HAP-1 (cell line): ENCODE measurements at regions not wholly inside any gene's neighbourhood (a gene's known extent, or its start where the extent isn't known, plus 50 kb on each side); places are given as distances from the start of the nearest gene placed in this dataset.

Experiments used
- DNase-seq, 2 experiments: peaks; one replicate each; pipeline ENCODE4 v3.0.0-alpha.2; 2016 to 2020; ENCODE audit warnings: low spot score in 2 of 2
- H3K27me3 ChIP-seq: fragments of 250-450 bp; sonication (Bioruptor Pico); 2 replicates; pipeline ENCODE4 v1.5.1; 2020; ENCODE audit warnings: low read depth, mild to moderate bottlenecking, moderate library complexity
- H3K36me3 ChIP-seq: fragments of 250-450 bp; sonication (Bioruptor Pico); replicated peaks from 2 replicates; pipeline ENCODE4 v1.5.1; 2020; ENCODE audit warnings: mild to moderate bottlenecking
- H3K4me1 ChIP-seq: fragments of 250-450 bp; sonication (Bioruptor Pico); 2 replicates; pipeline ENCODE4 v1.5.1; 2020; ENCODE audit warnings: mild to moderate bottlenecking
- H3K4me3 ChIP-seq: fragments of 250-450 bp; sonication (Bioruptor Pico); 2 replicates; pipeline ENCODE4 v1.5.1; 2020; ENCODE audit warnings: mild to moderate bottlenecking, moderate library complexity
- H3K9me3 ChIP-seq: fragments of 250-450 bp; sonication (Bioruptor Pico); 2 replicates; pipeline ENCODE4 v1.5.1; 2020; ENCODE audit warnings: mild to moderate bottlenecking, moderate library complexity
- in situ Hi-C: fragments of 300-500 bp; cut with MboI; formaldehyde crosslinking; loops from 3 replicates; pipeline ENCODE4 v1.14.3; 2020; ENCODE audit warnings: low sequenced_read_pairs, inconsistent platforms, mixed read lengths

DNA sequence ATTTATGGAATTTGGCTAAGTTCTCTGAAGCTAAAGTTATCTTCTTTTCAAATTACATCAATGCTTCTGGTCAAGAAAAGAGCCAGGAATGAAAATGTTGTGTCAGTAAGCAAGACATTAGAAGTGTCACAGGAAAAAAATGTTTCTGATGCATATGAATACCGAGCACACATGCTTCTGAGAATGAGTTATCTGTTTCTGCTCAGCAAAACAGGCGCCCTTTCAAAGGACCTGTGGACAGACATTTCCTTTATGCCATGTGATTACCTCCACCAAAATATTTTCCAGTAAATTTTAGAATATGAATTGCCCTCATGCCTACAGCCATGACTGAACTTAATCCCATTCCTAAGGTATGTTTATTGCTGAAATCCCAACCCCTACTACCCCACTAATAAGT is 55.4 kb upstream of the RNF180 start:
- Histone ChIP-seq H3K27me3 (no peaks in the 10 kb centered on the region), H3K9me3 (no peaks in the 10 kb centered on the region), H3K4me1 (no peaks in the 10 kb centered on the region), H3K4me3 (no peak overlapping the region), H3K36me3 (no peaks in the 10 kb centered on the region)
- no peak for DNase-seq
- in situ Hi-C loops: no loop called here

DNA sequence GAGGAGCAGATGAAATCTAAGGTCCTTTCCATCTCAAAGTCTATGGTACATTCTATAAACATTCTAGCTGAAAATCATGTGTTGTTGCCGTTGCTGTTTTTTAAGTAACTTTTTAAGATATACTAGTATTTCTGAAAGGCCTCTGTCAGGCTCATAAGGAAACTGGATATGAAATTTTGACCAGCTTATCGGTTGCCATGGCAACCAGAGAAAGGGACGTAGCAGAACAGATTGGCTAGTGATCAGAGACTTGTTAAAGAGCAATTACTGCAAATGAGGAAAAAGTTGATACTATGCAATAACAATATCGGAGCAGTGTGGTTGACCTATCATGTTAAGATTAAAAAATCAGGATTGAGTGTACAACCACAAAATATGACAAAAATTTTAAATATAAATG is 57.0 kb upstream of the RNF180 start:
- in situ Hi-C loops: no loop called here
- H3K36me3 ChIP-seq: no peaks in the 10 kb centered on the region
- no peak overlapping the region for H3K4me3 ChIP-seq
- H3K4me1 ChIP-seq: no peaks in the 10 kb centered on the region
- H3K9me3 ChIP-seq: no peaks in the 10 kb centered on the region
- no peaks in the 10 kb centered on the region for H3K27me3 ChIP-seq
- no peak for DNase-seq

DNA sequence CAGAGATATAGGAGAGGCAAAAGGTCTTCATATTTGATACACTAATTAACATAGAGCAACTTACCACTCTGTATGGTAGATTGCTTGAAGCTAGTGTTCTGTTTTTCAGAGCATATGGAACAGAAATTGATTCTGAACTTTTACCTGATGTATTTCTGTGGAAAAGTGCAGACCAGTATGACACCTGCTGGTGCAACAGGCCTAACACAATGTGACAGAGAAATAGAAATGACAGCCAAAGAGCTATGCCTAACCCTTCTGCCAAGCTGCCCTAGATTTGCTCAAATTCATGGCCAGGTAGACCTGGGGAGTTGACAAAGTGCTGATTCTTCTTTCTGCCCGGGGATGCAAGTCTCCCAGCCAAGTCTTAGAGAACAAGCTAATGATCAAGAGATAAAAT is 65.4 kb upstream of the RNF180 start:
- DNase-seq: no peak

DNA sequence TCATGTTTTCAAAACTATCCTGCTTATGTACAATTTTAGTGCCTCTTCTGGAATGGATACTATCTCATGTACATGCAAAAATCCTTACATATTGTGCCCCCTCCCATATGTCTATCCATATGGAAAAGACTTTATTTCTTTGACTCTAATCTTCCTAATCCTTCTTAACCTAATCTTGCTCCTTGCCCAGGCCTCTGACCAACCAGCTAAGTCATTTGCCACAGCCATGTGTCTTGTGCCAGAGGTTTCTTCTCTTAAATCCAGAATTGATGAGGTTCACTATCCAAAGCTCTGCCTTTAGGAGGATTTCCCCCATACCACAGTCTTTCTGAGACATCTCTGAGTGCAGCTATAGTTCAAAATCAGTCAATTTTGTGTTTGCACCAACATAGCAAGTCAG is 68.9 kb upstream of the RNF180 start:
- in situ Hi-C loops: no loop called here
- H3K4me3 ChIP-seq: no peak overlapping the region

More for the DNA sequence above, 65.4 kb upstream of the RNF180 start:
- H3K36me3 ChIP-seq: no peaks in the 10 kb centered on the region
- no peaks in the 10 kb centered on the region for H3K4me1 ChIP-seq
- H3K4me3 ChIP-seq: no peak overlapping the region
- H3K9me3 ChIP-seq: no peaks in the 10 kb centered on the region
- no peaks in the 10 kb centered on the region for H3K27me3 ChIP-seq
- in situ Hi-C loops: no loop called here

DNA sequence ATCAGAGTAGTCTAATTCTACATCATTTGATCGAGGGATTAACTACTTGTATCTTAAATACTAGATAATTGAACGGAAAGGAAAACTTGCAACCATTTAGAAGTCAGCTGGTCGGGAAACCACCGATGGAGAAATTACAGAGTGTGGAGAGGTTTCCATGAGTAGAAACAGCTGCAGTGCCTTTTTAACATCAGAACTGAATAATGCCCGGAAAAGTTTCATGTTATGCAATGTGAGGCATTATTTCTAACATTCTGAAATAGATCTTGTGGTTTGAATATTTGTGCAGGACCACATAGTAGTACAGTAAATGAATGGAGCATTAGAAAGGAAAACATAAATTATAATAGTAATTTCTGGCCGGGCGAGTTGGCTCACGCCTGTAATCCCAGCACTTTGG is 88.1 kb upstream of the RNF180 start:
- no peak for DNase-seq
- Histone ChIP-seq H3K36me3 (no peaks in the 10 kb centered on the region), H3K4me3 (no peak overlapping the region), H3K9me3 (no peaks in the 10 kb centered on the region), H3K4me1 (no peaks in the 10 kb centered on the region), H3K27me3 (no peaks in the 10 kb centered on the region)
- in situ Hi-C loops: no loop called here

More for the DNA sequence above, 68.9 kb upstream of the RNF180 start:
- Histone ChIP-seq H3K9me3 (no peaks in the 10 kb centered on the region), H3K36me3 (no peaks in the 10 kb centered on the region), H3K27me3 (no peaks in the 10 kb centered on the region), H3K4me1 (no peaks in the 10 kb centered on the region)
- no peak for DNase-seq

DNA sequence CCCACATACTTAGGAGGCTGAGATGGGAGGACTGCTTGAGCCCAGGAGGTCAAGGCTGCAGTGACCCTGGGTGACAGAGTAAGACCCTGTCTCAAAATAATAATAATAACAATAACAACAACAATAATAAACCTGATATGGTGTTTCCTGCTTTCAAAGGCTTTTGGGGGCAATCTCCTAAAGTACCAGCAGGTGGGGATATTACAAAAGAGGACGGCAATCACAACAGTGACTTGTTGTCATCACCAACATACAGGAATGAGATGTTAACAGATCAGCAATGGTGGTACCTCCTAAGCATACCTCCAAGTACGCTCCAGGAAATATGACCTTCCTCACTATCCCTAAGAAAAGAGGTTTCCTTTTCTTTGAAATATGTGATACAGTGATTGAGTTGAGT is 91.1 kb upstream of the RNF180 start:
- H3K36me3 ChIP-seq: no peaks in the 10 kb centered on the region
- H3K4me1 ChIP-seq: no peaks in the 10 kb centered on the region
- in situ Hi-C loops: no loop called here
- peak; percentile 24 to 47 for DNase-seq
- no peaks in the 10 kb centered on the region for H3K9me3 ChIP-seq
- no peak overlapping the region for H3K4me3 ChIP-seq
- no peaks in the 10 kb centered on the region for H3K27me3 ChIP-seq

DNA sequence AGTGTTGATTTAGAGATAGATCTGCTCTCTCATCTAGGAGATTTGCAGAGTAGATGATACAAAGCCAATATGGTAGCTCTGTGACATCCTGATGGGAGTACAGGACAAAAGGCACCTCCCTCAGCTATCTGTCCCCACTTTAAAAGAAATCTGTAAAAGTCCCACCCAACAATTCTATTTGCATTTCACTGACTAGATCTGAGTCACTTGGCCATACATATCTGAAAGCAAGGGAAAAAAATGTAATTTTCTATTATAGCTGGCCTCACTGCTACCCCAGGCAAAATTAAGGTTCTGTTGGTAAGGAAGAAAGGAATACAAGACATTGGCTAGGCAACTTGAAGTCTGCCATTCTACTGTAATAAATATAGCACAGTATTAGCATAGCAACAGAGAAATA is 96.2 kb upstream of the RNF180 start:
- Histone ChIP-seq H3K27me3 (no peaks in the 10 kb centered on the region), H3K4me1 (no peaks in the 10 kb centered on the region), H3K4me3 (no peak overlapping the region), H3K36me3 (no peaks in the 10 kb centered on the region), H3K9me3 (no peaks in the 10 kb centered on the region)
- no peak for DNase-seq
- in situ Hi-C loops: no loop called here

DNA sequence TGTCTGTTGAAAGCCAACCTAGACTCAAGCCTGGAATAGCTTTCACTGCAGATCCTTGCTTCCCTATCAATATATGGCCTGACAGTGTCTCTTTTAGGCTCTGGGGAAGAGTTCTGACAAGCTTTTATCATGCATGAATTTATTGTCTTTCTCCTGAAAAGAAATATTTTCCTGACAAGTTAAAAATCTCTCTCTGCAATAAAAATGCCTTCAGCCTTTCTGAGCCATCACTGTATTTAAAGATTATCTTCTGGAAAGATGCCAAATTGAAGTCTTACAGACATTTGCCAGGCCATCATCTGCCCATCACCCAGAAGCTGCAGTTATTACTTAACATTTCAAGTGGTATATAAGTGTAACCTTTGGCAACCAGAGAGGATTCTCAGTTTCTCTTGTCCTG is 88.1 kb upstream of the HTR1A start:
- H3K4me1 ChIP-seq: no peaks in the 10 kb centered on the region
- DNase-seq: no peak
- H3K36me3 ChIP-seq: no peaks in the 10 kb centered on the region
- no peak overlapping the region for H3K4me3 ChIP-seq
- no peaks in the 10 kb centered on the region for H3K9me3 ChIP-seq
- in situ Hi-C loops: no loop called here
- H3K27me3 ChIP-seq: no peaks in the 10 kb centered on the region

DNA sequence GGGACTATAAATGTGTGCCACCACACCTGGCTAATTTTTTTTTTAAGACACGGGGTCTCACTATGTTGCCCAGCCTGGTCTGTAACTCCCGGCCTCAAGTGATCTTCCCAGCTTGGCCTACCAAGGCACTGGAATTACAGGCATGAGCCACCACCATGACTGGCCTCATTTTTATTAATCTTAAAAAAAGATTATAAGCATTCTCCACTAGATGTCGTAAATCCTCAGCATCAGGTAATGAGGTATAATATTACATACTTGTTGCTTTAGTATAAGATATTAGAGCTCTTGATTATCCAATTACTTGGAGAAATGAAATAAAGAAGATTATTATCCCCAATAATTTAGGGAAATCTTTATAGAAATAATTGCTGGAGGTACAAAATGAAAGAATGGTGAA is 78.2 kb upstream of the HTR1A start:
- Histone ChIP-seq H3K4me1 (no peaks in the 10 kb centered on the region), H3K9me3 (no peaks in the 10 kb centered on the region; the same call in 1 of the 2 replicates), H3K4me3 (no peak overlapping the region), H3K27me3 (no peaks in the 10 kb centered on the region), H3K36me3 (no peaks in the 10 kb centered on the region)
- DNase-seq: no peak
- in situ Hi-C loops: no loop called here

DNA sequence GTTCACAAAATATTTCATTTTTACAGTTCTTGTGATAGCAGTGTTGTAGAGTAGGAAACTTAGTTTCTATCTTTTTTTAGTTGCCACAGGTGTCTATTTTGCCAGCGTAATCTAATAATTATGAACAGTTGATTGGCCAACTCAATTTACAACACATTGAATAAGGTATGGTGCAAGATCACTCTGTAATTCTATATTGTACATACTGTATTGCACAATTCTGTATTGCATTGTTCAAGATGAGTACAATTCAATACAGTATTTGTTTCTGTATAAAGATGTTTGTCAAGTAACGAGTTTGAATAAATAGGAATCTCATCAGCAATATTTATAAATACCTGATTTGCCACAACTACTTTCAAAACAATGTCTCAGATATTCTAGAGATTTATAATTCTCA is 64.2 kb upstream of the HTR1A start:
- Histone ChIP-seq H3K4me3 (no peak overlapping the region), H3K36me3 (no peaks in the 10 kb centered on the region), H3K9me3 (no peaks in the 10 kb centered on the region), H3K27me3 (no peaks in the 10 kb centered on the region), H3K4me1 (no peaks in the 10 kb centered on the region)
- in situ Hi-C loops: no loop called here
- DNase-seq: no peak

DNA sequence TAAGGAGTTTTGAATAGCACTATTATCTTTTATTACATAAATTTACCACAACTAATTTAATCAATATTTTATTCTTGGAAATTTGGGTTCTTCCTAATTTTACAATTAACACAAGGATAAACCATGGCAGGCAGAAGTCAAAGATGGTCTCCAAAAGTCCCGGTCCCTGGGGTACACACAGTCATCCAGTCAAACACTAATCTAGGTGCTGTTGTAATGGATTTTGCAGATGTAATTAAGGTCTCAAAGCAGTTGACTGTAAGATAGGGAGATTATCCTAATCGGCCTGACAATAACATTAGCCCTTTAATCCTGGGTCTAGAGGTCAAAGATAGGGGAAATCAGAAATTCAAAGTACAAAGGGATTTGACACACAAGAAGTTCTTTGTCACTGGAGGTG is 57.5 kb upstream of the HTR1A start:
- DNase-seq: no peak
- H3K9me3 ChIP-seq: no peaks in the 10 kb centered on the region
- H3K4me1 ChIP-seq: no peaks in the 10 kb centered on the region
- no peak overlapping the region for H3K4me3 ChIP-seq
- H3K36me3 ChIP-seq: no peaks in the 10 kb centered on the region
- in situ Hi-C loops: no loop called here
- no peaks in the 10 kb centered on the region for H3K27me3 ChIP-seq

DNA sequence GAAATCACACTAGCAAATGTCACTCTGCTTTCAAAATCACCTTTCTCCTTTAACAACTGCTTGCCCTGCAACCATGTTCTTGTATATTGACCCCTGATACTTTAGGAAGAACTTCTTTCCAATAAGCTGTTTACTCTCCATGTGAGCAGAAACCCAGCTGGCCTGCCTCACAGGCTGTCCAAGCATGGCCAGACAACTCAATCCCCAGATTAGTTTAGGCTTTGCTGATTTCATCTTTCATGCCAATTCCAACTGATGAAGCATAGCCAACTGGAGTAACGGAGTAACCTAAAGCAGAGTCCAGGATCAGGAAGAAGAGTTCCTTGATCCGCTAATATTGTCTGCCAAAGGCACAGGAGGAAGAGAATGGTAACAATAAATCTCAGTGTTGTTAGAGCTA is 56.7 kb upstream of the HTR1A start:
- Histone ChIP-seq H3K36me3 (no peaks in the 10 kb centered on the region), H3K9me3 (no peaks in the 10 kb centered on the region), H3K4me1 (no peaks in the 10 kb centered on the region), H3K27me3 (no peaks in the 10 kb centered on the region), H3K4me3 (no peak overlapping the region)
- in situ Hi-C loops: no loop called here
- DNase-seq: no peak

DNA sequence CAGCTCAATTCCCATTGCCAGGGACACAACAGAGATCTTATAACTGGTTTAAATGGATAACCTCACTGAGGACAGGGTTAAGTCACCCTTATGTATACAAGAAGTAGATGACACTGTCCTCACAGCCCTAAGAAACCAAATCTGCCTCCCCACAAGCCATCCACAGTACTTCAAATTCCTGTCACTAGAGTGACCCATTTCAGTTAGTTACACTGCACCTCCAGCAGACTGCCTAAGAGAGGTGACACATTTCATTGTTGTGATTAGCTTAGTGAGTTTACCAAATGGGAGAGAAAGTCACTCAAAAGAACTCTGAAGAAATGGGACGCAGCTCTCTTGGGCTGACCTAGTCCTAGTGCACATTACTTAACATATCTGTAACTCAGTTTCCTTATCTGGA is 53.6 kb upstream of the HTR1A start:
- DNase-seq: no peak
- Histone ChIP-seq H3K4me1 (no peaks in the 10 kb centered on the region), H3K27me3 (no peaks in the 10 kb centered on the region), H3K9me3 (no peaks in the 10 kb centered on the region), H3K4me3 (no peak overlapping the region), H3K36me3 (no peaks in the 10 kb centered on the region)
- in situ Hi-C loops: no loop called here
